GM12891 (cell line): ENCODE measurements at regions not wholly inside any gene's neighbourhood (a gene's known extent, or its start where the extent isn't known, plus 50 kb on each side); places are given as distances from the start of the nearest gene placed in this dataset.

Experiments used
- POLR2A ChIP-seq: IDR thresholded peaks from 2 replicates; pipeline ENCODE4 v1.6.1; 2011; ENCODE audit warnings: low read depth, low read length, control low read depth
- POLR2AphosphoS5 ChIP-seq: IDR thresholded peaks from 2 replicates; pipeline ENCODE4 v1.6.1; 2011; ENCODE audit warnings: low read depth, low read length, control low read depth
- TAF1 ChIP-seq: IDR thresholded peaks from 2 replicates; pipeline ENCODE4 v1.6.1; 2011; ENCODE audit warnings: low read depth, low read length, control low read depth

GRCh38 chr9:110125763-110126351 is 82.1 kb downstream of the C9orf152 start:
- no peak for TF ChIP-seq POLR2AphosphoS5
- no peak for TF ChIP-seq POLR2A
- TF ChIP-seq TAF1: no peak
